ENCODE measurements at regions not wholly inside any gene's neighbourhood (a gene's known extent, or its start where the extent isn't known, plus 50 kb on each side); places are given as distances from the start of the nearest gene placed in this dataset.

DNA sequence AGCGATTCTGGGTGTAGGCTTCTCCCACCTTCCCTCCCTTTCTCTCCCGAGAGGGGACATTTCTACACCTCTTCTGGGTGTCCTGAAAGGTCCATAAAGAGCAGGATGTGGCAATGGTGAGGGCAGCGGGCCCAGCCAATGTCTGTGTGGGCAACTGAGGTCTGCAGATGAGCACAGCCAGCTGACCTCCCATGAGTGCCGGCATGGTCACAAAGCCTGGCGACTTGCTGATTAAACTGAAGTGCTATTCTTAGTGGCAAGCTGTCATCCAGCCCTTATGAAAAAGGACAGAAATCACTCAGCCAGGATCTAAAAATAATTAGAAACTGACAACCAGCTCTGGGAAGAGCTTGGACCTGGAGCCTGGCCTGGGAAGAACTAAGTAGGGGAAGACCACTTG, 124.3 kb upstream of the RGMA start:
- TF ChIP-seq, protein P1, sequence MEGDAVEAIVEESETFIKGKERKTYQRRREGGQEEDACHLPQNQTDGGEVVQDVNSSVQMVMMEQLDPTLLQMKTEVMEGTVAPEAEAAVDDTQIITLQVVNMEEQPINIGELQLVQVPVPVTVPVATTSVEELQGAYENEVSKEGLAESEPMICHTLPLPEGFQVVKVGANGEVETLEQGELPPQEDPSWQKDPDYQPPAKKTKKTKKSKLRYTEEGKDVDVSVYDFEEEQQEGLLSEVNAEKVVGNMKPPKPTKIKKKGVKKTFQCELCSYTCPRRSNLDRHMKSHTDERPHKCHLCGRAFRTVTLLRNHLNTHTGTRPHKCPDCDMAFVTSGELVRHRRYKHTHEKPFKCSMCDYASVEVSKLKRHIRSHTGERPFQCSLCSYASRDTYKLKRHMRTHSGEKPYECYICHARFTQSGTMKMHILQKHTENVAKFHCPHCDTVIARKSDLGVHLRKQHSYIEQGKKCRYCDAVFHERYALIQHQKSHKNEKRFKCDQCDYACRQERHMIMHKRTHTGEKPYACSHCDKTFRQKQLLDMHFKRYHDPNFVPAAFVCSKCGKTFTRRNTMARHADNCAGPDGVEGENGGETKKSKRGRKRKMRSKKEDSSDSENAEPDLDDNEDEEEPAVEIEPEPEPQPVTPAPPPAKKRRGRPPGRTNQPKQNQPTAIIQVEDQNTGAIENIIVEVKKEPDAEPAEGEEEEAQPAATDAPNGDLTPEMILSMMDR (IDR thresholded peaks at IDR 0.05), result no peak
- no peak for TF ChIP-seq POLR2A (IDR thresholded peaks at IDR 0.05)
